AG04449 (cell line): ENCODE measurements at regions not wholly inside any gene's neighbourhood (a gene's known extent, or its start where the extent isn't known, plus 50 kb on each side); places are given as distances from the start of the nearest gene placed in this dataset.

Experiments
- CTCF ChIA-PET: fragments of 350-600 bp; formaldehyde crosslinking; extraction: SDS; loops from one replicate; lab custom pipeline; 2021; ENCODE audit warnings: antibody characterized with exemption; lab: Yijun Ruan, JAX
- POLR2A ChIA-PET: fragments of 400-600, 350-600 bp; formaldehyde crosslinking; extraction: SDS; loops from one replicate; lab custom pipeline; 2020; ENCODE audit warnings: antibody characterized with exemption, inconsistent platforms; lab: Yijun Ruan, JAX
- DNase-seq: peaks from one replicate; pipeline ENCODE4 v3.0.0-alpha.2; 2010; ENCODE audit warnings: low read depth, low spot score
- H3K4me3 ChIP-seq: 2 replicates; pipeline ENCODE4 v1.5.1; 2011; ENCODE audit warnings: low read depth, mild to moderate bottlenecking, control low read depth, low read length
- CTCF ChIP-seq: IDR thresholded peaks from one replicate; pipeline ENCODE4 v1.5.1; 2011; ENCODE audit warnings: mild to moderate bottlenecking, moderate library complexity, low read length, control low read depth, inconsistent platforms; ENCODE audit not compliant: insufficient read depth; ENCODE audit errors: missing control alignments

- no peak for TF ChIP-seq CTCF
- ChIA-PET POLR2A (no interaction called here), CTCF (no interaction called here)
- no peak overlapping the region for H3K4me3 ChIP-seq
- DNase-seq: no peak
Measured at GRCh38 chr3:56899078-56899477, 97.3 kb upstream of the ARHGEF3 start.

GRCh38 chr3:56896357-56896756, 94.6 kb upstream of the ARHGEF3 start:
- no peak overlapping the region for H3K4me3 ChIP-seq
- ChIA-PET POLR2A (no interaction called here), CTCF (no interaction called here)
- no peak for DNase-seq
- no peak for TF ChIP-seq CTCF

- POLR2A ChIA-PET: no interaction called here
- TF ChIP-seq CTCF: no peak
- CTCF ChIA-PET: no interaction called here
- no peak for DNase-seq
- H3K4me3 ChIP-seq: no peak overlapping the region
Measured at GRCh38 chr3:56894881-56895431, 93.2 kb upstream of the ARHGEF3 start.

- H3K4me3 ChIP-seq: no peak overlapping the region
- POLR2A ChIA-PET: no interaction called here
- no peak for TF ChIP-seq CTCF
- CTCF ChIA-PET: interaction anchor here (1.9 kb wide), 1 partner anchor 97 kb away, joined by 5 read pairs; no protein-coding TSS in a partner anchor
- DNase-seq: no peak
Measured at GRCh38 chr3:56890448-56891091, 88.8 kb upstream of the ARHGEF3 start.

GRCh38 chr3:56889131-56889530, 87.4 kb upstream of the ARHGEF3 start:
- H3K4me3 ChIP-seq: no peak overlapping the region
- no peak for DNase-seq
- CTCF ChIA-PET: no interaction called here
- POLR2A ChIA-PET: no interaction called here
- TF ChIP-seq CTCF: no peak

- ChIA-PET POLR2A (interaction anchor here (0.6 kb wide), 1 partner anchor 58 kb away, joined by 3 read pairs; no protein-coding TSS in a partner anchor), CTCF (no interaction called here)
- DNase-seq: no peak
- no peak for TF ChIP-seq CTCF
- no peak overlapping the region for H3K4me3 ChIP-seq
Measured at GRCh38 chr3:56887402-56888025, 85.8 kb upstream of the ARHGEF3 start.
